Activated CD8-positive, alpha-beta T cell treated with anti-CD3 and anti-CD28 coated beads for 36 hours (primary cell): ENCODE measurements at regions not wholly inside any gene's neighbourhood (a gene's known extent, or its start where the extent isn't known, plus 50 kb on each side); places are given as distances from the start of the nearest gene placed in this dataset.
"Not testable (repeated sequence)": the region's sequence is repeated elsewhere in the genome, so short reads cannot be mapped to it uniquely, and the experiment has no call there.

ENCODE experiments used
- ATAC-seq: fragments of 200-7000 bp; cut with Tn5 transposase; one replicate; pipeline ENCODE4 v1.10.0; 2021; ENCODE audit warnings: mild to moderate bottlenecking, moderate library complexity
- CTCF ChIA-PET: fragments of 350-600 bp; sonication (Branson Sonifier 250); formaldehyde crosslinking; loops from one replicate; lab custom pipeline; 2021; ENCODE audit warnings: antibody characterized with exemption; lab: Charles Lee
- POLR2A ChIA-PET: fragments of 350-600 bp; sonication (Branson Sonifier 250); formaldehyde crosslinking; loops from one replicate; lab custom pipeline; 2021; ENCODE audit warnings: antibody characterized with exemption; lab: Charles Lee
- DNase-seq: peaks from one replicate; pipeline ENCODE4 v3.0.0-alpha.2; 2020
- H3K27ac Mint-ChIP-seq: one replicate; pipeline ENCODE4 v1.8.0; 2021; ENCODE audit warnings: mild to moderate bottlenecking, mixed read lengths
- H3K27me3 Mint-ChIP-seq: one replicate; pipeline ENCODE4 v1.8.0; 2021; ENCODE audit warnings: mixed read lengths
- H3K36me3 Mint-ChIP-seq: one replicate; pipeline ENCODE4 v1.8.0; 2021; ENCODE audit warnings: low read depth, mixed read lengths
- H3K4me1 Mint-ChIP-seq: one replicate; pipeline ENCODE4 v1.8.0; 2021; ENCODE audit warnings: low read depth, mixed read lengths
- H3K4me3 Mint-ChIP-seq: one replicate; pipeline ENCODE4 v1.8.0; 2021; ENCODE audit warnings: mild to moderate bottlenecking, moderate library complexity, mixed read lengths
- H3K9me3 Mint-ChIP-seq: one replicate; pipeline ENCODE4 v1.8.0; 2021; ENCODE audit warnings: mixed read lengths
- intact Hi-C: fragments of 100-400 bp; cut with micrococcal nuclease; formaldehyde crosslinking; loops from one replicate; pipeline ENCODE4 v1.10.0; 2022
- TF ChIP-seq, protein P1 (sequence below): fragments of 200-600 bp; IDR thresholded peaks from one replicate; pipeline ENCODE4 v1.8.0; 2022; ENCODE audit warnings: antibody characterized with exemption, mild to moderate bottlenecking

DNA sequence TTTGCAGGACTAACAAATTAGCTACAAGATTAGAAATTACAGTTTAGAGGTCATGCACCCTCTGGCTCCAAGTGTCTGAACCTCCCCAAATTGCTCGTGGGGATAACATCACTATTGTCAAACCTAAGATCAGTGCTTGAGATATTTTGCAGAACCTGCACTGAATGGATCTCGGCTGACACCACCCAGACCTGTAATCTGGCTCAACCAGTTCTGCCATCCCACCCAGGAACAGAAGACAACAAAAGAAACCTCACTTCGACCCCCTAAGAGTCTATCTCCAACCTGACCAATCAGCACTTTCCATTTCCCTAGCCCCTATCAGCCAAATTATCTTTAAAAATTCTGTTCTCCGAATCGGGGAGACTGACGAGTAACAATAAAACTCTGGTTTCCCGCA, 318.7 kb downstream of the NAP1L3 start:
- Mint-ChIP-seq H3K27ac (no peak overlapping the region), H3K9me3 (no peaks in the 10 kb centered on the region), H3K27me3 (no peaks in the 10 kb centered on the region), H3K36me3 (no peaks in the 10 kb centered on the region), H3K4me3 (no peak overlapping the region), H3K4me1 (no peaks in the 10 kb centered on the region)
- ChIA-PET POLR2A (no interaction called here), CTCF (no interaction called here)
- intact Hi-C loops = no loop called here
- ATAC-seq = no peak
- DNase-seq = no peak
- TF ChIP-seq, protein P1, sequence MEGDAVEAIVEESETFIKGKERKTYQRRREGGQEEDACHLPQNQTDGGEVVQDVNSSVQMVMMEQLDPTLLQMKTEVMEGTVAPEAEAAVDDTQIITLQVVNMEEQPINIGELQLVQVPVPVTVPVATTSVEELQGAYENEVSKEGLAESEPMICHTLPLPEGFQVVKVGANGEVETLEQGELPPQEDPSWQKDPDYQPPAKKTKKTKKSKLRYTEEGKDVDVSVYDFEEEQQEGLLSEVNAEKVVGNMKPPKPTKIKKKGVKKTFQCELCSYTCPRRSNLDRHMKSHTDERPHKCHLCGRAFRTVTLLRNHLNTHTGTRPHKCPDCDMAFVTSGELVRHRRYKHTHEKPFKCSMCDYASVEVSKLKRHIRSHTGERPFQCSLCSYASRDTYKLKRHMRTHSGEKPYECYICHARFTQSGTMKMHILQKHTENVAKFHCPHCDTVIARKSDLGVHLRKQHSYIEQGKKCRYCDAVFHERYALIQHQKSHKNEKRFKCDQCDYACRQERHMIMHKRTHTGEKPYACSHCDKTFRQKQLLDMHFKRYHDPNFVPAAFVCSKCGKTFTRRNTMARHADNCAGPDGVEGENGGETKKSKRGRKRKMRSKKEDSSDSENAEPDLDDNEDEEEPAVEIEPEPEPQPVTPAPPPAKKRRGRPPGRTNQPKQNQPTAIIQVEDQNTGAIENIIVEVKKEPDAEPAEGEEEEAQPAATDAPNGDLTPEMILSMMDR = no peak

DNA sequence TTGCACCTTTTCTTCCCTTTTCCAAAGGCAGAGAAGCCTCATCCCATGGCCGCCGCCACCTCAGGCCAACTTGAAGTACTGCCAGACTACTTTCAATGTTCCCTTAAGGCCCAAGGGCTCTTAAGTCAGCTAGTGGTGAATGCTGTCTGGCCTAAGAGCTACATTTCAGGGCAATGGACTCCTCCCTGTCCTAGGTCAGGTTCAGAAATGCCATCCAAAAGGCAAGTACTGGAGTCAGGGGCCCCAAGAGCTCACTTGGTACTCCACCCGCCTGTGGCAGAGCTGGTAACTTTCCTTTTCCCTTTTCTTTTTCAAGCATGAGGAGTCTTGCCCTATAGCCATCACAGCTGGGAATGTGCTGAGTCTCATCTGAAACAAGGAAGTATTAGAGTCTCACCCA, 327.1 kb downstream of the NAP1L3 start:
- H3K27ac Mint-ChIP-seq = no peak overlapping the region
- H3K27me3 Mint-ChIP-seq = no peaks in the 10 kb centered on the region
- POLR2A ChIA-PET = no interaction called here
- ATAC-seq (no peak), DNase-seq (no peak)
- TF ChIP-seq, protein P1 = no peak
- no peaks in the 10 kb centered on the region for H3K4me1 Mint-ChIP-seq
- CTCF ChIA-PET = no interaction called here
- no peak overlapping the region for H3K4me3 Mint-ChIP-seq
- intact Hi-C loops = no loop called here
- H3K9me3 Mint-ChIP-seq = no peaks in the 10 kb centered on the region
- no peaks in the 10 kb centered on the region for H3K36me3 Mint-ChIP-seq

DNA sequence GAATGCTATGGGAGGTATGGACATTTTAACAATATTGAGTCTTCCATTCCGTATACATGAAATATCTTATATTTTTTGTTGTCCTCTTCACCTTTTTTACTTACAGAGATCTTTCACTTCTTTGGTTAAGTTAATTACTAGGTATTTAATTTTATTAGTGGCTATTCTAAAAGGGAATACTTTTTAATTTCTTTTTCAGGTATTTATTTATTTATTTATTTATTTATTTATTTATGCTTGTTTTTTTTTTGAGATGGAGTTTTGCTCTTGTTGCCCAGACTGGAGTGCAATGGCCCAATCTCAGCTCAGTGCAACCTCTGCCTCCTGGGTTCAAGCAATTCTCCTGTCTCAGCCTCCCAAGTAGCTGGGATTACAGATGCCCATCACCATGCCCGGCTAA, 329.1 kb downstream of the NAP1L3 start:
- H3K4me3 Mint-ChIP-seq, DNase-seq, H3K27ac Mint-ChIP-seq, H3K27me3 Mint-ChIP-seq, H3K36me3 Mint-ChIP-seq, POLR2A ChIA-PET, intact Hi-C loops, H3K4me1 Mint-ChIP-seq, CTCF ChIA-PET, ATAC-seq, H3K9me3 Mint-ChIP-seq: not testable (repeated sequence)

DNA sequence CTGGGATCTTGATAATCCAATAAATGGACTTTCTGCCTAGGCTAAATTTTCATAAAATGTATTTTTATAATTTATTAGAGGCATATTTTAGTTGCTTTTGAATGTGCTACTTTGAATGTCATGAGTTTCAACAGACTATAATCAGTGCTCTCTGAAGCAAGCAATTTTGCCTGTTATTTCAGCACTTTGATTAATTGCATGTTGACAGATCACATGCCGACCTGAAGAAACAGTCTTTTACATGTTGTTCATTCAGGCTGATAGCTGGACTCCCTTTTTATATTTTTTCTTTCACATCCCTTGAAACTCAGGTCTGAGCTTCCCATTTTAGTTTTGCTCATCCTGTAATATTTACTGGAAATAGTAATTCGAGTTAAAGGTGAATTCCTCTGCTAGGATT, 341.0 kb downstream of the NAP1L3 start:
- no peak for DNase-seq
- CTCF ChIA-PET = no interaction called here
- POLR2A ChIA-PET = no interaction called here
- H3K9me3 Mint-ChIP-seq = no peaks in the 10 kb centered on the region
- no peaks in the 10 kb centered on the region for H3K36me3 Mint-ChIP-seq
- H3K27ac Mint-ChIP-seq = no peak overlapping the region
- intact Hi-C loops = no loop called here
- H3K27me3 Mint-ChIP-seq = no peaks in the 10 kb centered on the region
- TF ChIP-seq, protein P1 = no peak
- no peaks in the 10 kb centered on the region for H3K4me1 Mint-ChIP-seq
- ATAC-seq = no peak
- H3K4me3 Mint-ChIP-seq = no peak overlapping the region

DNA sequence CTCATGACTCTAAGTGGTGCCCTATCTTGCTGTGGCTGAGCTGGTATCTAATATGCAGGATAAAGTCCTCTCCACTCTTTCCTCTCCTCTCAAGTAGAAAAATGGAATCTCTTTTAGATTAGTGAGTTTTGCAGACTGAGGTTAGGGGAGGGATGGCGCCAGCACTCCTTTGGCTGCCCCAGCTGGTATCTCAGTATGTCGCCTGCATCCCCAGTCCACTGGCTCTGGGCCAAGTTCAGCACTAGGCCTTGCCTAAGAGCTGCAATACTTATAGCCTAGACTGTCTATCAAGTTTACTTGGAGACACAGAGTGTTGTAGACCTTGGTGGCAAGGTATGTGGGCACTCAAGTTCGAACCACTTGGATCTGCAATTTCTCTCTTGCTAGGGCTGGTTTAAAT, 351.3 kb downstream of the NAP1L3 start:
- POLR2A ChIA-PET = no interaction called here
- Mint-ChIP-seq H3K4me1 (no peaks in the 10 kb centered on the region), H3K27me3 (no peaks in the 10 kb centered on the region), H3K27ac (no peak overlapping the region), H3K9me3 (no peaks in the 10 kb centered on the region), H3K4me3 (no peak overlapping the region), H3K36me3 (no peaks in the 10 kb centered on the region)
- CTCF ChIA-PET = no interaction called here
- TF ChIP-seq, protein P1 = no peak
- DNase-seq = no peak
- intact Hi-C loops = no loop called here
- ATAC-seq = no peak

DNA sequence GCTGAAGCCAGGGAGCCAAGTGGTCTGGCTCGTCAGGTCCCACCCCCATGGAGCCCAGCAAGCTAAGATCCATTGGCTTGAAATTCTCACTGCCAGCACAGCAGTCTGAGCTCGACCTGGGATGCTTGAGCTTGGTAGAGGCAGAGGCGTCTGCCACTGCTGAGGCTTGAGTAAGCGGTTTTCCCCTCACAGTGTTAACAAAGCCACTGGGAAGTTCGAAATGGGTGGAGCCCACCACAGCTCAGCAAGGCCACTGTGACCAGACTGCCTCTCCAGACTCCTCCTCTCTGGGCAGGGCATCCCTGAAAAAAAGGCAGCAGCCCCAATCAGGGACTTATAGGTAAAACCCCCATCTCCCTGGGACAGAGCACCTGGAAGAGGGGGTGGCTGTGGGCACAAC, 353.8 kb downstream of the NAP1L3 start:
- ATAC-seq (no peak), DNase-seq (no peak)
- POLR2A ChIA-PET = no interaction called here
- intact Hi-C loops = no loop called here
- Mint-ChIP-seq H3K36me3 (no peaks in the 10 kb centered on the region), H3K4me1 (no peaks in the 10 kb centered on the region), H3K9me3 (no peaks in the 10 kb centered on the region), H3K4me3 (no peak overlapping the region), H3K27me3 (no peaks in the 10 kb centered on the region), H3K27ac (no peak overlapping the region)
- TF ChIP-seq, protein P1 = no peak
- CTCF ChIA-PET = no interaction called here
